ENCODE measurements at regions not wholly inside any gene's neighbourhood (a gene's known extent, or its start where the extent isn't known, plus 50 kb on each side); places are given as distances from the start of the nearest gene placed in this dataset.

GRCh38 chr10:22481106-22481505 is 135.8 kb downstream of the SPAG6 start:
- H3K79me2 ChIP-seq (ENCODE audit: control insufficient read depth, insufficient read depth, low read length, unreplicated experiment), result no peaks in the 10 kb centered on the region
- no peak overlapping the region for H3K27ac ChIP-seq (ENCODE audit: low read depth, low read length)
- peaks cover 25% of the 10 kb centered on the region for H3K27me3 ChIP-seq (ENCODE audit: insufficient read depth, low read length)
- H2AFZ ChIP-seq (ENCODE audit: low read length, unreplicated experiment), result no peak overlapping the region
- no peaks in the 10 kb centered on the region for H3K36me3 ChIP-seq (ENCODE audit: insufficient read depth, low read length)
- H3K4me1 ChIP-seq (ENCODE audit: control insufficient read depth, insufficient read depth, low read length, unreplicated experiment), result peaks cover 8% of the 10 kb centered on the region
- no peak overlapping the region for H3K4me3 ChIP-seq (ENCODE audit: low read depth, low read length)

DNA sequence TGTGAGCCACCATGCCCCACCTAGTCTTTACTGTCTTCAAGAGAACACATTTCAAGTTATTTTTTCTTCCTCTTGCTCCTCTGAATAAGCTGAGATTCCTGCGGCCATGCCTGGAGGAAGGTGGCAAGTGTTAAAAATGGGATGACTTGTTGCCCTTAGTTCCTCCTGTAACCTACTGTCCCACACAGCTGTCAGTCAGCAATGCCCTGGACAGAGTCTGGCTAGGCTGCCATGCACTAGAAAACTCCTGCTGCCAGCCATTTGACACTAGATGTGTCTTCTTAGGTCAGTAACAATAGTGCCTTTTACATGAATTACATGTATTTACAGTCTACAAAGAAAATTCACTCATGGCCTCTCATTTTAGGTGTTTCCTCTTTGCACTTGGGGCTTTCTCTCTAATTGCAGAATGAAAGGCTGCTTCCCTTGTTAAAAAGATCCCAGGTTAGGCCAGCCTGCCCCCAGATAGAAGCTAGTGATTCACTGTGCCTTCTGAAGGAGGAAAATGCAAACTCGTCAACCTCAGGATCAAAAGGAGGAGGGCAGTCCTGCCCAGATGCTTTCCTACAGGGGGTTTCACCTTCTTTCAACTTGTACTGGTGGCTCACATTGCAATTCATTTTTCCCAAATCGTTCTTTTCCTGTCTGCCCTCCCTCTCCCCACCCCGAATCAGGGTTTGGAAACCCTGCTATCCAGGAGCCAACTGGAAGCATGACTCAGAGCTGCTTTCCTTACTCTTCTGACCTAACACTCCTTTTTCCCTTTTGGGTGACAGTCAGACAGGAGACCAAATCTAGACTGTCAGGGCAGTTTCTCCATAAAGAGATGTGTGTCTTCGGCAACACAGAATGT is 136.6 kb downstream of the SPAG6 start:
- peaks cover 8% of the 10 kb centered on the region for H3K4me1 ChIP-seq (ENCODE audit: control insufficient read depth, insufficient read depth, low read length, unreplicated experiment)
- no peak overlapping the region for H3K4me3 ChIP-seq (ENCODE audit: low read depth, low read length)
- no peak overlapping the region for H3K27ac ChIP-seq (ENCODE audit: low read depth, low read length)
- peak overlapping the region; percentile 0 for H2AFZ ChIP-seq (ENCODE audit: low read length, unreplicated experiment)
- H3K27me3 ChIP-seq (ENCODE audit: insufficient read depth, low read length), result peaks cover 17% of the 10 kb centered on the region
- no peaks in the 10 kb centered on the region for H3K79me2 ChIP-seq (ENCODE audit: control insufficient read depth, insufficient read depth, low read length, unreplicated experiment)
- H3K36me3 ChIP-seq (ENCODE audit: insufficient read depth, low read length), result no peaks in the 10 kb centered on the region

GRCh38 chr10:22483132-22483531 is 137.8 kb downstream of the SPAG6 start:
- no peaks in the 10 kb centered on the region for H3K36me3 ChIP-seq (ENCODE audit: insufficient read depth, low read length)
- no peak overlapping the region for H3K27ac ChIP-seq (ENCODE audit: low read depth, low read length)
- no peaks in the 10 kb centered on the region for H3K79me2 ChIP-seq (ENCODE audit: control insufficient read depth, insufficient read depth, low read length, unreplicated experiment)
- H3K4me3 ChIP-seq (ENCODE audit: low read depth, low read length), result peak overlapping the region; percentile 41
- H3K27me3 ChIP-seq (ENCODE audit: insufficient read depth, low read length), result peaks cover 5% of the 10 kb centered on the region
- peak overlapping the region; percentile 28 for H2AFZ ChIP-seq (ENCODE audit: low read length, unreplicated experiment)
- peaks cover 8% of the 10 kb centered on the region for H3K4me1 ChIP-seq (ENCODE audit: control insufficient read depth, insufficient read depth, low read length, unreplicated experiment)
